GM12892 (cell line): ENCODE measurements at regions not wholly inside any gene's neighbourhood (a gene's known extent, or its start where the extent isn't known, plus 50 kb on each side); places are given as distances from the start of the nearest gene placed in this dataset.

ENCODE experiments used
- POLR2A ChIP-seq: IDR thresholded peaks from 2 replicates; pipeline ENCODE4 v1.6.1; 2011; ENCODE audit warnings: low read depth, low read length, control low read depth
- POLR2AphosphoS5 ChIP-seq: IDR thresholded peaks from 2 replicates; pipeline ENCODE4 v1.6.1; 2011; ENCODE audit warnings: low read depth, low read length, control low read depth
- TAF1 ChIP-seq: IDR thresholded peaks from 2 replicates; pipeline ENCODE4 v1.6.1; 2011; ENCODE audit warnings: low read depth, mild to moderate bottlenecking, control low read depth, low read length, borderline replicate concordance

- no peak for TF ChIP-seq POLR2AphosphoS5
- TF ChIP-seq POLR2A, result no peak
- TF ChIP-seq TAF1, result no peak
These were observed 661.7 kb downstream of the MCTP2 start for GRCh38 chr15:94893091-94893490.
